Stimulated activated CD4-positive, alpha-beta T cell treated with anti-CD3 and anti-CD28 coated beads, Interleukin-12 subunit alpha, Interleukin-12 subunit beta, amount 100 ng/mL, for 4 hours (primary cell): ENCODE measurements at regions not wholly inside any gene's neighbourhood (a gene's known extent, or its start where the extent isn't known, plus 50 kb on each side); places are given as distances from the start of the nearest gene placed in this dataset.
"Not testable (repeated sequence)": the region's sequence is repeated elsewhere in the genome, so short reads cannot be mapped to it uniquely, and the experiment has no call there.

ENCODE experiments used
- DNase-seq: peaks from one replicate; pipeline ENCODE4 v3.0.0-alpha.2; 2020

- no peak for DNase-seq
Measured at GRCh38 chr18:47399475-47399874, 148.0 kb upstream of the SKOR2 start.

- DNase-seq: no peak
Measured at GRCh38 chr18:47397671-47398319, 146.3 kb upstream of the SKOR2 start.

- DNase-seq: no peak
Measured at GRCh38 chr18:47391665-47392064, 140.2 kb upstream of the SKOR2 start.

- DNase-seq: no peak
Measured at GRCh38 chr18:47390410-47391024, 139.1 kb upstream of the SKOR2 start.

- DNase-seq: no peak
Measured at GRCh38 chr18:47389210-47389609, 137.8 kb upstream of the SKOR2 start.

GRCh38 chr18:47387864-47388263 lies 136.4 kb upstream of the SKOR2 start:
- DNase-seq: no peak

- no peak for DNase-seq
Measured at GRCh38 chr18:47383729-47384128, 132.3 kb upstream of the SKOR2 start.

GRCh38 chr18:47381975-47382570 lies 130.6 kb upstream of the SKOR2 start:
- DNase-seq: no peak

- no peak for DNase-seq
Measured at GRCh38 chr18:47380153-47380552, 128.7 kb upstream of the SKOR2 start.

GRCh38 chr18:47373465-47373864 lies 122.0 kb upstream of the SKOR2 start:
- no peak for DNase-seq

- no peak for DNase-seq
Measured at GRCh38 chr18:47370052-47370451, 118.6 kb upstream of the SKOR2 start.

GRCh38 chr18:47354061-47354460 lies 102.6 kb upstream of the SKOR2 start:
- DNase-seq: not testable (repeated sequence)

- no peak for DNase-seq
Measured at GRCh38 chr18:47346016-47346415, 94.6 kb upstream of the SKOR2 start.

- no peak for DNase-seq
Measured at GRCh38 chr18:47345291-47345690, 93.8 kb upstream of the SKOR2 start.

- no peak for DNase-seq
Measured at GRCh38 chr18:47343291-47343690, 91.8 kb upstream of the SKOR2 start.

- no peak for DNase-seq
Measured at GRCh38 chr18:47342566-47342965, 91.1 kb upstream of the SKOR2 start.

GRCh38 chr18:47341678-47342077 lies 90.2 kb upstream of the SKOR2 start:
- DNase-seq: no peak

GRCh38 chr18:47334966-47335365 lies 83.5 kb upstream of the SKOR2 start:
- no peak for DNase-seq

GRCh38 chr18:47333926-47334635 lies 82.6 kb upstream of the SKOR2 start:
- DNase-seq: no peak

GRCh38 chr18:47331641-47332040 lies 80.2 kb upstream of the SKOR2 start:
- no peak for DNase-seq

GRCh38 chr18:47331026-47331425 lies 79.6 kb upstream of the SKOR2 start:
- no peak for DNase-seq

GRCh38 chr18:47323158-47323557 lies 71.7 kb upstream of the SKOR2 start:
- no peak for DNase-seq

GRCh38 chr18:47321815-47322214 lies 70.4 kb upstream of the SKOR2 start:
- no peak for DNase-seq
